ENCODE measurements at regions not wholly inside any gene's neighbourhood (a gene's known extent, or its start where the extent isn't known, plus 50 kb on each side); places are given as distances from the start of the nearest gene placed in this dataset.

DNA sequence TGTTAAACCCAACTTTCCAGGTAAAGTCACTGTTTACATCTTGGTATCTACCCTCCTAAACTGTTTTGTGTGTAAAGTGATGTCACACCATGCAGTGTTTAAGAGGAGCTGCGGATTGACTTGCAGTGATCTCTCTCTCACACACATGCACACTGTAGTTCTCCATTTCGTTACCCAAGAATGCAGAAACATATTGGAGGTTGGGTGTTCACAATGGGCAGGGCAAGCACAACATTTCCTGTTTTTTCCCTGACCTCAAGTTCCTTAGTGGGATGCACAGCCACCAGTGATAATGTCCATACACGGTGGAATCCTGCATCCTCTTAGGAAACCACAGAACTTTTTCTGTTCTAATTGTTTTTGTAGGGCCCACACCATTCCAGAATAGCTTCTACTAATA, 85.3 kb upstream of the CFAP20DC start:
- TF ChIP-seq LEF1 (IDR thresholded peaks at IDR 0.05; ENCODE audit: borderline replicate concordance) (no peak), FOXA1 (IDR thresholded peaks at IDR 0.05) (no peak), ZNF384 (IDR thresholded peaks at IDR 0.05) (no peak), SP1 (IDR thresholded peaks at IDR 0.05) (no peak), CTBP1 (IDR thresholded peaks at IDR 0.05; ENCODE audit: borderline replicate concordance) (no peak)
